NCI-H1930 (cell line): ENCODE measurements at regions not wholly inside any gene's neighbourhood (a gene's known extent, or its start where the extent isn't known, plus 50 kb on each side); places are given as distances from the start of the nearest gene placed in this dataset.

Experiments
- DNase-seq, 2 experiments: peaks; one replicate each; lab custom pipeline; 2025; lab: John Stamatoyannopoulos, UW

- DNase-seq: no peak
Measured at GRCh38 chr4:173845580-173845979, 315.6 kb upstream of the HAND2 start.

- DNase-seq: no peak
Measured at GRCh38 chr4:173839865-173840264, 309.8 kb upstream of the HAND2 start.

DNA sequence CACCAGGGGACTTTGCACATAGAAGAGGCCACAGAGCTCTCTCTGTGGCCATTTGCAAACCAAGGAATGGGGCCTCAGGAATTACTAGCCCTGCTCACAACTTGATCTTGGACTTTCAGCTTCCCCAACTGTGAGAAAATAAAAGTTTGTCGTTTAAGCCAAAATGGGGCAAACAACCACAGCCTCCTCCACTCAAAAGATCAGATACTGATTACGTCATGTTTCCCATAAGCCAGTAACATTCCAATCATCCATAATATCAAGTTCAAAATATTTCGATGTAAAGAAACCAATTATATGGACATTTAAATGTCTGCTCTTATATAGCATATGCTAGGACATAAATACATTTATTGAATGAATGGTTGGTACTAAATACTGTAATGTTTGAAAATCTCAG is 307.5 kb upstream of the HAND2 start:
- no peak for DNase-seq

DNA sequence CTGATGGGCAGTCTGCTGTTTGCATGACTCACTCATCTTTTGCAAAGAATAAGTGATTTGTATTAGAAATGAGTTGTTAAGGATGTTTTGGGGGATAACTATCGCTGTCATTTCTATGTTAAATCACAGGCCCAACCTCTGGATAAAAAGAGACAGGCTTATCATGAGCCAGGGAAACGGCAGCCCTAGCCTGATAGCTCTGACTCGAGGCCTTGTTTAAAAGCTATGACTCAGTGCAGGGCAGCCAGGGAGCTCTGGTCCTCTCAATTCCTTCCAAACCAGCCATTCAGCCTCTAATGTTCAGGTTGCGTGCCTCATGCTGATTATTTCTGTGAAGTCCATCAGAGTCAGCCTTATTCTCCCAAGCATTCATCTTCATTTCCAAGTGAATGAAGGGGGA is 305.9 kb upstream of the HAND2 start:
- peak in 1 of 2 experiments; percentile 17 for DNase-seq

- DNase-seq: no peak
Measured at GRCh38 chr4:173834151-173834550, 304.1 kb upstream of the HAND2 start.

DNA sequence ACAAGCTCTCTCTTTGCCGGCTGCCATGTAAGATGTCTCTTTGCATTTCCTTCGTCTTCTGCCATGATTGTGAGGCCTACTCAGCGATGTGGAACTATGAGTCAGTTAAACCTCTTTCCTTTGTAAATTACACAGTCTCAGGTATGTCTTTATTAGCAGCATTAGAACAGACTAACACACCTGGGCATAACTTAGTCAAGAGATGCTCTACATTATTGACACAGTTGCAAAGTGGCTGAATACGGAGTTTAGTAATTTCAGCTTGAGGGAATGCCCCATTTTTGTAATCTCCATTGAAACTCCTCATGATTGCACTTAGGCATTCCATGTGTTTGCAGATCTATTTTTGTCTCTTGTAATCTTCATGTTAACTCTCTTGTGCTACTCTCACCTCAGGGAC is 299.5 kb upstream of the HAND2 start:
- no peak for DNase-seq

- DNase-seq: no peak
Measured at GRCh38 chr4:173827707-173828106, 297.7 kb upstream of the HAND2 start.

DNA sequence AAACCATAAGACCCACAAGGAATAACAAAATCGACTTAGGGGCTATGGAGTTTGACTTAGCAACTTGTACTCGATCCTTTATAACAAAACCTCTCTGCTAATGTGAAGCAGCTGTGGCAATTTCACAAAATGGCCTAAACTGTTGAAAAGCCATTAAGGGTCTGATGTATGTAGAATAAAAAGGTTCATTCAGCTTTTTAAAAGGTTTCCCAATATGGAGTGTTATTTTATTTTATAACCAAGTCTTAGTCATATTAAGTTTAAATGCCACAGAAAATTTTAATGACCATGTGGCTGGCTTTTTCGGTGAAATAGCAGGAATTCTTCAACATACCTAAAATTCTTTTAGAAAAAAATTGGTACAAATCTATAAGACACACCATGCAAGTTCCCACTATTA is 291.8 kb upstream of the HAND2 start:
- no peak for DNase-seq

- DNase-seq: no peak
Measured at GRCh38 chr4:173821036-173821435, 291.0 kb upstream of the HAND2 start.

DNA sequence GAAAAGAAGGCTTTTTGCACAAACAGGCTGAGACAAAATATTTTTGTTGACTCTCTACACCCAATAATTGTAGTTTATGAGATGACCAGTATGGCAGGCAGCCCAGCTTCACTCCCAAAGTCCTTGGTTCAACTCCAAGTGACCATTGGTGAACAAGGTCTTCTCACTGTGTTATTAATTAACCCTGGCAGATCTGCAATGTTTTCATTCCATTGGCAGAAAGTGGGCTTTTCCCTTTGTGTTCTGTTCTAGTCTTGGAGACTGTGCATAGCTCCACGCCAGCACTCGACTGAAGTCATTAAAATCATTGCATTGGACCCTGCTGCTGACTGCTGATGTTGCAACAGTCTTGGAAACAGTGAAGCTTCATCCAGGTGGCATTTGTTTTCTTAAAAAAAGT is 277.3 kb upstream of the HAND2 start:
- no peak for DNase-seq

GRCh38 chr4:173805884-173806283 is 275.9 kb upstream of the HAND2 start:
- no peak for DNase-seq

- no peak for DNase-seq
Measured at GRCh38 chr4:173802662-173803022, 272.6 kb upstream of the HAND2 start.

GRCh38 chr4:173801876-173802661 is 272.0 kb upstream of the HAND2 start:
- DNase-seq: no peak

DNA sequence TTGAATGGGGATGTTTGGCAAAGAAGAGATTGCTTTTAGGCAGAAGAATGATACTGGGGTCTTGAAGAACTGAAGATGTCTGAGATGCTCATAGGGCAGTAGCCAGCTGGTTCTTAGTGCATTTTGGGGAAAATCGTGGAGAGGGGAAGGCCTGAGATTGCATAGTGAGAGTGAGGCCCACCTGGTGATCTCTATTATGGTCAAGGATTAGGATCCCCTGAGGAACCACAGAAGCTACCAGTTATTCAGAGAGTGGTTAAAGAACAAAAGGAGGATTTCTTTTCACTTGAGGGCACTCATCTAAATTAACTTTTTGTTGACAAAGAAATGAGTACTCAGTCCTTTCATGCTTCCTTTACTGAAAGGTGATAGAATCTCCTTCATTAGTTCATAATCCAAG is 271.3 kb upstream of the HAND2 start:
- no peak for DNase-seq

GRCh38 chr4:173797296-173797695 is 267.3 kb upstream of the HAND2 start:
- no peak for DNase-seq

- DNase-seq: no peak
Measured at GRCh38 chr4:173794662-173795061, 264.6 kb upstream of the HAND2 start.

DNA sequence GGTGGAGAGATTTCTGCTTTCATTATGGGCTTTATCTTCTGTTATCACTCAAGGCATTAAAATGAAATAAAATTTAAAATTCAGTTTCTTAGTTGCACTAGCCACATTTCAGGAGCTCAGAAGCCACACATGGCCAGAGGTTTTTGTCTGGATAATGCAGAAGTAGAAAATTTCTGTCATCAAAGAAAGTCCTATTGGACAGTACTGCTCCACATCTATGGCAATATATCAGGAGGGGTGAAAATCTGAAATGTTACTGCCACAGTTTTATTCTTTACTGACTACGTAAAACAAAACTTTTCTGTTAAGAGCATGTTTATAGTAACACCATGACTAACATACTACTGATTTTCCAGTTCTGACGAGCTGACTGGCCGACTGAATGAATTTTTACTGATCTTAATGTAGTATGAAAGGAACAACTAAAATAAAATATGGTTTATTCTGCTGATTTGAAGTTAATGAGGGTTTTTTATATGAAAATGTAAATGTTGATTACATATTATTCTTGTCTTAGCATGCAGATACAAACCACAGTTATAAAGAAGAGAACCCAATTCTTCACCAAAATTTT is 264.0 kb upstream of the HAND2 start:
- no peak for DNase-seq

DNA sequence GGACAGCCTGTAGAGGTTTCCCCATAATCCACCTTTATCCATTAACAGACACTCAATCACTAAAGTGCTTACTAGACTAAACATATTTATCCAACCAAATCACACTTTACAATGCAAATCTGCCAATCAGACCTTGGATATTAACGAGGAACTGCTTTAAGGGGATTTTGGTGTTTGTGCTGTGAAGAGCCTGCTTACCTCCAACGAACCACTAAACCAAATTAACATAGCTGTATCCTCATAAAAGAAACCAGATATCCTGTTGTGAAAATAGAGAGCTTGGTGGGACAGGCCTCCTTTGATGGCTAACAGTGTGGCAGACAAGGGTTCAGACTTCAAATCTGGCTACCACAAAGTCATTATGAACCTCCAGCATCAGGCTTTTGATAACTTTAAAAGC is 252.6 kb upstream of the HAND2 start:
- no peak for DNase-seq

- DNase-seq: no peak
Measured at GRCh38 chr4:173777921-173778320, 247.9 kb upstream of the HAND2 start.

DNA sequence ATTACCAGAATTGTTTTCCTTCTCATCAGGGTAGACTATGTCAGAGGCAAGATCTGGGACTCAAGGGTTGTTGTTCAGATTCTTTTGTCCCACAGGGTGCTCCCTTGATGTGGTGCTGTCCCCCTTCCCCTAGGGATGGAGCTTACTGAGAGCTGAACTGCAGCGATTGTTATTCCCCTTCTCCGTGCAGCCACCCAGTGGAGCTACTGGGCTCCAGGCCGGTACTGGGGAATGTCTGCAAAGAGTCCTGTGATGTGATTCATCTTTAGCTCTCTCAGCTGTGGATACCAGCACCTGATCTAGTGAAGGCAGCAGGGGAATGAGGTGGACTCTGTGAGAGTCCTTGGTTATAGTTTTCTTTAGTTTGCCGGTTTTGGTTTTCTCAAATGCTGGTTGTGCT is 247.4 kb upstream of the HAND2 start:
- DNase-seq: no peak

DNA sequence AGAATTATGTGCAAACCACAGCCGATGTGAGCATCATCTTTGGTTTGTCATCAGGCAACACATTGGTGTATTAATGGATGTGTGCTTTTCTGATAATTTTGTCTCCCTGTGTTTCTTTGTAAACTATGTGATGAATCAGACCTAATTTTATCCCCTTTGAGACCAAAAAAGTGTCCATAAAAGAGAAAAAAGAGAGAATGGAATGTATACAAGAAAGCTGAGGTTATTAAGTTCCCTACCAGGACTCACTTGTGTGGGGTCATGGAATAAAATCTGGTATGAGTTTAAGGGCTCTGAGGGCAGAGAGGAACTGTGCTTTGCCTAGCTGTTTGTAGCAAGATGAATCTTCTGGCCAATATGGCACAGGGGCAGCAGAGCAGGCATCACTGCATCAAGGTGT is 239.5 kb upstream of the HAND2 start:
- no peak for DNase-seq

- no peak for DNase-seq
Measured at GRCh38 chr4:173767650-173768049, 237.6 kb upstream of the HAND2 start.

GRCh38 chr4:173766171-173766600 is 236.2 kb upstream of the HAND2 start:
- DNase-seq: no peak

DNA sequence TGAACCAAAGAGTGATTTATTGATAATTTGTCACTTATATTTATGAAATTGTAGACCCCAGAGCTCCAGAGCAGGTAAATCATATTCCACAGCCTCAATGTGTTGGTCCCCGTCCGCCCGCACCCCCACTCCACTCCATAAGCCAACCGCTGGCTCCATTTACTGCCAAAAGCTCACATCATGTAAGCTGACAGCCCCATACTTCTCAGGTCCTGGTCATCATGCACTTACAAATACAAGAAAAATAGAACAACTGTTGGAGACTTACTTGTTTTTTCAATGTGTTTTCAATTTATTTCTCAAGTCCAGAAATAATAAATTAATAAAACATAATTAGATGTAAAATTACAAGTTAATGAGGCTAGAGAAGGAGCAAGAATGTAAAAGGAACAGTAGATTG is 235.7 kb upstream of the HAND2 start:
- DNase-seq: no peak
